ENCODE measurements at regions not wholly inside any gene's neighbourhood (a gene's known extent, or its start where the extent isn't known, plus 50 kb on each side); places are given as distances from the start of the nearest gene placed in this dataset.
"Not testable (repeated sequence)": the region's sequence is repeated elsewhere in the genome, so short reads cannot be mapped to it uniquely, and the experiment has no call there.

- no peak overlapping the region for H3K4me3 ChIP-seq (replicated peaks; ENCODE audit: low read depth, low read length)
- no peak for TF ChIP-seq CTCF (IDR thresholded peaks at IDR 0.05; ENCODE audit: low read depth, low read length, missing control alignments)
- peak; percentile 75 for DNase-seq (ENCODE audit: extremely low read depth, low read depth)
Observed at GRCh38 chr12:58009405-58010195, 68.2 kb downstream of the ATP23 start.

GRCh38 chr12:58011676-58012075 is 70.3 kb downstream of the ATP23 start:
- no peak for TF ChIP-seq CTCF (IDR thresholded peaks at IDR 0.05; ENCODE audit: low read depth, low read length, missing control alignments)
- DNase-seq (ENCODE audit: extremely low read depth, low read depth): no peak
- H3K4me3 ChIP-seq (replicated peaks; ENCODE audit: low read depth, low read length): no peak overlapping the region

GRCh38 chr12:58022379-58023020 is 81.1 kb downstream of the ATP23 start:
- DNase-seq (ENCODE audit: extremely low read depth, low read depth): not testable (repeated sequence)

GRCh38 chr12:58025431-58025830 is 84.1 kb downstream of the ATP23 start:
- no peak for TF ChIP-seq CTCF (IDR thresholded peaks at IDR 0.05; ENCODE audit: low read depth, low read length, missing control alignments)
- no peak for DNase-seq (ENCODE audit: extremely low read depth, low read depth)
- no peak overlapping the region for H3K4me3 ChIP-seq (replicated peaks; ENCODE audit: low read depth, low read length)

More at GRCh38 chr12:58022379-58023020, 81.1 kb downstream of the ATP23 start:
- not testable (repeated sequence) for H3K4me3 ChIP-seq (replicated peaks; ENCODE audit: low read depth, low read length)

GRCh38 chr12:58026426-58026825 is 85.1 kb downstream of the ATP23 start:
- TF ChIP-seq CTCF (IDR thresholded peaks at IDR 0.05; ENCODE audit: low read depth, low read length, missing control alignments): no peak
- no peak for DNase-seq (ENCODE audit: extremely low read depth, low read depth)
- H3K4me3 ChIP-seq (replicated peaks; ENCODE audit: low read depth, low read length): no peak overlapping the region

GRCh38 chr12:58026897-58027891 is 85.8 kb downstream of the ATP23 start:
- DNase-seq (ENCODE audit: extremely low read depth, low read depth): no peak
- no peak overlapping the region for H3K4me3 ChIP-seq (replicated peaks; ENCODE audit: low read depth, low read length)
- no peak for TF ChIP-seq CTCF (IDR thresholded peaks at IDR 0.05; ENCODE audit: low read depth, low read length, missing control alignments)

Measured in HFF-Myc (cell line).